Astrocyte (in vitro differentiated cells and primary cell): ENCODE measurements at regions not wholly inside any gene's neighbourhood (a gene's known extent, or its start where the extent isn't known, plus 50 kb on each side); places are given as distances from the start of the nearest gene placed in this dataset.

Experiments
- DNase-seq: peaks from one replicate; pipeline ENCODE4 v3.0.0-alpha.2; 2010; ENCODE audit warnings: low read depth
- FAIRE-seq: peaks from 2 replicates; lab custom pipeline; 2011; peaks lifted over from hg19 to GRCh38; lab: Jason Lieb, UNC
- H2AFZ ChIP-seq: 2 replicates; pipeline ENCODE4 v1.6.0; 2012; ENCODE audit warnings: low read depth, low read length, inconsistent platforms
- H3K27ac ChIP-seq: 2 replicates; pipeline ENCODE4 v1.5.1; 2011; ENCODE audit warnings: low read depth, low read length, inconsistent platforms
- H3K27me3 ChIP-seq: 2 replicates; pipeline ENCODE4 v1.6.0; 2011; ENCODE audit warnings: low read length, inconsistent platforms; ENCODE audit not compliant: insufficient read depth
- H3K36me3 ChIP-seq: 2 replicates; pipeline ENCODE4 v1.5.1; 2011; ENCODE audit warnings: low read length, inconsistent platforms; ENCODE audit not compliant: insufficient read depth
- H3K4me1 ChIP-seq: 2 replicates; pipeline ENCODE4 v1.5.1; 2011; ENCODE audit warnings: low read length, inconsistent platforms; ENCODE audit not compliant: insufficient read depth
- H3K4me2 ChIP-seq: 2 replicates; pipeline ENCODE4 v1.6.0; 2012; ENCODE audit warnings: low read length, inconsistent platforms
- H3K4me3 ChIP-seq: 2 replicates; pipeline ENCODE4 v1.5.1; 2011; ENCODE audit warnings: low read depth, mild to moderate bottlenecking, low read length, inconsistent platforms; ENCODE audit not compliant: insufficient read depth
- H3K79me2 ChIP-seq: 2 replicates; pipeline ENCODE4 v1.6.0; 2012; ENCODE audit warnings: mild to moderate bottlenecking, low read length, inconsistent platforms; ENCODE audit not compliant: insufficient read depth
- H3K9ac ChIP-seq: 2 replicates; pipeline ENCODE4 v1.6.0; 2012; ENCODE audit warnings: mild to moderate bottlenecking, low read length, inconsistent platforms
- H3K9me3 ChIP-seq: 2 replicates; pipeline ENCODE4 v1.5.1; 2012; ENCODE audit warnings: low read depth, mild to moderate bottlenecking, low read length, inconsistent platforms; ENCODE audit not compliant: insufficient read depth
- H4K20me1 ChIP-seq: 2 replicates; pipeline ENCODE4 v1.6.0; 2012; ENCODE audit warnings: low read length, inconsistent platforms; ENCODE audit not compliant: insufficient read depth
- H3K27ac Mint-ChIP-seq: one replicate; pipeline ENCODE4 v1.8.0; 2021; ENCODE audit warnings: mild to moderate bottlenecking, mixed read lengths; ENCODE audit not compliant: unreplicated experiment
- H3K27me3 Mint-ChIP-seq: one replicate; pipeline ENCODE4 v1.8.0; 2021; ENCODE audit warnings: low read depth, mixed read lengths; ENCODE audit not compliant: unreplicated experiment
- H3K36me3 Mint-ChIP-seq: one replicate; pipeline ENCODE4 v1.8.0; 2021; ENCODE audit warnings: low read depth, mixed read lengths; ENCODE audit not compliant: unreplicated experiment
- H3K4me1 Mint-ChIP-seq: one replicate; pipeline ENCODE4 v1.8.0; 2021; ENCODE audit warnings: low read depth, mixed read lengths; ENCODE audit not compliant: unreplicated experiment
- H3K4me3 Mint-ChIP-seq: one replicate; pipeline ENCODE4 v1.8.0; 2021; ENCODE audit warnings: mild to moderate bottlenecking, moderate library complexity, mixed read lengths; ENCODE audit not compliant: unreplicated experiment
- H3K9me3 Mint-ChIP-seq: one replicate; pipeline ENCODE4 v1.8.0; 2021; ENCODE audit warnings: mild to moderate bottlenecking, mixed read lengths; ENCODE audit not compliant: unreplicated experiment
- CTCF ChIP-seq: IDR thresholded peaks from 2 replicates; pipeline ENCODE4 v1.5.1; 2011; ENCODE audit warnings: low read depth, mild to moderate bottlenecking, inconsistent platforms, low read length, moderate library complexity; ENCODE audit not compliant: insufficient read depth
- EZH2 ChIP-seq: IDR thresholded peaks from 2 replicates; pipeline ENCODE4 v1.6.1; 2012; ENCODE audit warnings: mild to moderate bottlenecking, low read length, inconsistent platforms; ENCODE audit not compliant: insufficient read depth

DNA sequence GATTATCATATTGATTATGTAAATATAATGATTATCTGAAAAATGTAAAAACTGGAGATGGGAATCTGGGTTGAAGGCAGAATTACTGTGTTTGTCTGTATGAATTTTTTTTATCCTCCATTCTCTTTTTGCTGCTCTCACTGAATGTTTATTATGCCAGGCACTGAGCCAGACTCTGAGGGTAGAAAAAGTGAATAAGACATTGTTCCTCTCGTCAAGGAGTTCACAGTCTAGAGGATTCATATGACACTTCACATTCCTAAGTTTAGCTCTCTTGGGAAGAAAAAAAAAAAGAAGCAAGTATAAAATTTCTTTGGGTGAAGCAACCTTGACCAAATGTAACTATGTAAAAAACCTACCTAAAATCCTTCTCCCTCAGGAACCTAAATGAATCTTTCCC is 120.9 kb upstream of the LMO3 start:
- TF ChIP-seq EZH2, result no peak
- FAIRE-seq (no peak), DNase-seq (peak; percentile 82)
- H3K27me3 Mint-ChIP-seq, result no peaks in the 10 kb centered on the region
- Histone ChIP-seq H3K9ac (no peak overlapping the region), H3K4me1 (no peaks in the 10 kb centered on the region), H3K4me3 (no peak overlapping the region), H3K79me2 (no peaks in the 10 kb centered on the region), H3K36me3 (no peaks in the 10 kb centered on the region), H3K27ac (no peak overlapping the region), H2AFZ (no peak overlapping the region), H3K4me2 (no peak overlapping the region), H4K20me1 (no peaks in the 10 kb centered on the region), H3K9me3 (no peaks in the 10 kb centered on the region), H3K27me3 (no peaks in the 10 kb centered on the region)
- H3K27ac Mint-ChIP-seq, result no peak overlapping the region
- no peaks in the 10 kb centered on the region for H3K9me3 Mint-ChIP-seq
- no peaks in the 10 kb centered on the region for H3K4me1 Mint-ChIP-seq
- H3K36me3 Mint-ChIP-seq, result no peaks in the 10 kb centered on the region
- H3K4me3 Mint-ChIP-seq, result no peak overlapping the region

DNA sequence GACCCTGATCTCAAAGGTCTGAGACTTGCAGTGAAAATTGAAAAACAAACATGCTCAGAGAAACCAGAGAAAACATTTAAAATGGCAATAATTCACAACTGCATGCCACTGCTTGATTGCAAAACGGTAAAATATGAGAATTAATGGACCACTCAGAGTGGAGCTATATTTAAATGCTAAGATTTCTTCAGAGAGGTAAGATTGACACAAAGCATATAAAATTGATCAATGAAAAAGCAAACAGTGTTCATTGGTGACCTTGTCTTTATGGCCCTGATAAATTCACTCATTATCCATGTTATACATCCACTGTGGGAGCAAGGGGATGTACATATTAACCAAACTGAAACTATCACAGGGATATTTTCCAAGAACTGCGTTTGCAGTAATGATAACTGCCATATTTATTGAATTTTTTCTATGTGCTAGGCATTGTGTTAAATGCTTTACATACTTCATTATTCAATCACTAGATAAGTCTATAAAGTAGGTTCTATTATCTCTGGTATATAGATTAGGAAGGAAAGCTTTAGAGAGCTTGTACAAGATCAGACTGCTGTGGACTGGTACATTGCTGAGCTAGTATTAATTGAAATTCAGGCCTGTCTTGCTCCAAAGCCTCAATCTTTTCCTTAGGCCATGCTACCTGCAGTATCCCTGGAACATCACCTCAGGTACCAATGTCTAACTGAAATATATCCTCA is 113.9 kb upstream of the LMO3 start:
- Mint-ChIP-seq H3K27me3 (no peaks in the 10 kb centered on the region), H3K4me1 (no peaks in the 10 kb centered on the region), H3K36me3 (no peaks in the 10 kb centered on the region), H3K9me3 (no peaks in the 10 kb centered on the region), H3K27ac (no peak overlapping the region), H3K4me3 (no peak overlapping the region)
- FAIRE-seq (no peak), DNase-seq (no peak)
- Histone ChIP-seq H3K9ac (no peak overlapping the region), H3K36me3 (no peaks in the 10 kb centered on the region), H3K4me1 (no peaks in the 10 kb centered on the region), H2AFZ (no peak overlapping the region), H3K9me3 (no peaks in the 10 kb centered on the region), H4K20me1 (no peaks in the 10 kb centered on the region), H3K4me2 (no peak overlapping the region), H3K27ac (no peak overlapping the region), H3K79me2 (no peaks in the 10 kb centered on the region), H3K27me3 (no peaks in the 10 kb centered on the region), H3K4me3 (no peak overlapping the region)
- no peak for TF ChIP-seq CTCF
- TF ChIP-seq EZH2, result no peak

DNA sequence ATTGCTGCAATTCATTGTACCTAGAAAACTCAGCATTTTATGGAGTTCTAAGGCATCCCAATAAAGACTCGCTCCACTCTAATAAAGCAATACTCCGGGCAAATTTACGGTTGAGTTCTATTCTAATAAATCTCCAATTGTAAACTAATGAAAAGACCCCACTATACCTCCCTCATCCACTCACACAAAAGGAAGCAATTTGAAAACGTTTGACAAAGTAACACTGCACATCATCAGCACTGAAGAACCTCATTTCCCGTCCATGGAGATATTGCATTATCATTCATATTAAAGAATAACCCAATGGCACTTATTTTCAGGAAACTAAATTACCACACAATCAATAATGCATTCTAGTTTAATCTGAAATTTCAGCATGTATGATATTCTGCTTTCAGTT is 111.0 kb upstream of the LMO3 start:
- Histone ChIP-seq H3K4me3 (no peak overlapping the region), H3K27ac (no peak overlapping the region), H3K9ac (no peak overlapping the region), H3K9me3 (no peaks in the 10 kb centered on the region), H3K4me1 (no peaks in the 10 kb centered on the region), H2AFZ (no peak overlapping the region), H3K4me2 (no peak overlapping the region), H3K36me3 (no peaks in the 10 kb centered on the region), H4K20me1 (no peaks in the 10 kb centered on the region), H3K79me2 (no peaks in the 10 kb centered on the region), H3K27me3 (no peaks in the 10 kb centered on the region)
- Mint-ChIP-seq H3K4me1 (no peaks in the 10 kb centered on the region), H3K36me3 (no peaks in the 10 kb centered on the region), H3K27ac (no peak overlapping the region), H3K27me3 (no peaks in the 10 kb centered on the region), H3K9me3 (no peaks in the 10 kb centered on the region), H3K4me3 (no peak overlapping the region)
- TF ChIP-seq EZH2 (no peak), CTCF (no peak)
- DNase-seq, result no peak
- no peak for FAIRE-seq
